SK-N-SH (cell line): ENCODE measurements at regions not wholly inside any gene's neighbourhood (a gene's known extent, or its start where the extent isn't known, plus 50 kb on each side); places are given as distances from the start of the nearest gene placed in this dataset.
"Not testable (repeated sequence)": the region's sequence is repeated elsewhere in the genome, so short reads cannot be mapped to it uniquely, and the experiment has no call there.

Experiments
- CTCF ChIA-PET: fragments of 300-600, 350-600 bp; formaldehyde crosslinking; extraction: SDS; loops from one replicate; lab custom pipeline; 2021; lab: Yijun Ruan, JAX
- POLR2A ChIA-PET: fragments of 350-600 bp; sonication (Branson Sonifier 250); formaldehyde crosslinking; extraction: SDS; loops from one replicate; lab custom pipeline; 2020; ENCODE audit warnings: antibody characterized with exemption, inconsistent platforms; lab: Yijun Ruan, JAX
- DNase-seq: peaks from one replicate; pipeline ENCODE4 v3.0.0; 2012
- H2AFZ ChIP-seq: fragments of 200-600 bp; sonication (generic); 2 replicates; pipeline ENCODE4 v1.8.1; 2016; ENCODE audit warnings: antibody characterized with exemption, mild to moderate bottlenecking, low read depth
- H3F3A ChIP-seq: fragments of 200-600 bp; sonication (generic); replicated peaks from 2 replicates; pipeline ENCODE3; 2016; ENCODE audit warnings: antibody characterized with exemption, mild to moderate bottlenecking; ENCODE audit not compliant: insufficient read depth
- H3K27ac ChIP-seq, 2 experiments: fragments of 200-500 bp in 1 of 2; fragments of 200-600 bp in 1 of 2; sonication (Bioruptor generic) in 1 of 2; sonication (generic), shearing (Covaris generic) in 1 of 2; 2 replicates each; pipeline versions ENCODE4 v1.5.1 to v1.6.1; 2014 to 2016; ENCODE audit warnings: low read depth in 2 of 2, inconsistent platforms in 1 of 2, low read length in 1 of 2, mild to moderate bottlenecking in 1 of 2, mixed read lengths in 1 of 2
- H3K27me3 ChIP-seq: fragments of 200-600 bp; sonication (generic), shearing (Covaris generic); 2 replicates; pipeline ENCODE4 v1.6.1; 2016; ENCODE audit warnings: mixed run types; ENCODE audit not compliant: insufficient read depth
- H3K36me3 ChIP-seq, 2 experiments: fragments of 200-500 bp in 1 of 2; fragments of 200-600 bp in 1 of 2; sonication (Bioruptor generic) in 1 of 2; sonication (generic) in 1 of 2; replicated peaks in 1 of 2; 2 replicates each; pipeline versions ENCODE3 to v1.5.1; 2014 to 2016; ENCODE audit warnings: low read length in 1 of 2, mild to moderate bottlenecking in 1 of 2; ENCODE audit not compliant: insufficient read depth in 2 of 2, control insufficient read depth in 1 of 2
- H3K4me1 ChIP-seq, 2 experiments: fragments of 200-500 bp in 1 of 2; fragments of 200-600 bp in 1 of 2; sonication (Bioruptor generic) in 1 of 2; sonication (generic), shearing (Covaris generic) in 1 of 2; 2 replicates each; pipeline versions ENCODE4 v1.5.1 to v1.6.1; 2014 to 2016; ENCODE audit warnings: low read depth in 1 of 2, low read length in 1 of 2, mixed run types in 1 of 2; ENCODE audit not compliant: insufficient read depth in 2 of 2, control insufficient read depth in 1 of 2
- H3K4me2 ChIP-seq: fragments of 200-600 bp; sonication (generic), shearing (Covaris generic); 2 replicates; pipeline ENCODE4 v1.6.1; 2017; ENCODE audit warnings: mixed run types
- H3K4me3 ChIP-seq, 2 experiments: fragments of 200-500 bp in 1 of 2; fragments of 200-600 bp in 1 of 2; sonication (Bioruptor generic) in 1 of 2; sonication (generic), shearing (Covaris generic) in 1 of 2; 2 replicates each; pipeline versions ENCODE4 v1.5.1 to v1.8.1; 2014 to 2016; ENCODE audit warnings: low read depth in 2 of 2, inconsistent platforms in 1 of 2, low read length in 1 of 2, mild to moderate bottlenecking in 1 of 2, mixed read lengths in 1 of 2, moderate library complexity in 1 of 2
- H3K79me2 ChIP-seq: fragments of 200-600 bp; sonication (generic); 2 replicates; pipeline ENCODE4 v1.8.1; 2017; ENCODE audit warnings: mild to moderate bottlenecking; ENCODE audit not compliant: insufficient read depth
- H3K9ac ChIP-seq: fragments of 200-600 bp; sonication (generic); 2 replicates; pipeline ENCODE4 v1.6.1; 2017; ENCODE audit warnings: mixed run types
- H3K9me2 ChIP-seq: fragments of 200-600 bp; sonication (generic); 2 replicates; pipeline ENCODE4 v1.6.1; 2017; ENCODE audit warnings: mixed run types
- H3K9me3 ChIP-seq: fragments of 200-600 bp; sonication (generic); 2 replicates; pipeline ENCODE4 v1.6.1; 2017; ENCODE audit warnings: mixed run types, mild to moderate bottlenecking, moderate library complexity
- H4K20me1 ChIP-seq: fragments of 200-600 bp; sonication (generic); 2 replicates; pipeline ENCODE4 v1.6.1; 2017; ENCODE audit warnings: mild to moderate bottlenecking, mixed run types; ENCODE audit not compliant: insufficient read depth
- GABPA ChIP-seq: IDR thresholded peaks from 2 replicates; pipeline ENCODE4 v1.4.0; 2012; ENCODE audit warnings: low read depth, mild to moderate bottlenecking
- GATA2 ChIP-seq: sonication (generic); formaldehyde crosslinking; IDR thresholded peaks from 2 replicates; pipeline ENCODE4 v1.5.0; 2020; ENCODE audit warnings: mild to moderate bottlenecking, missing genetic modification reagents
- MEF2A ChIP-seq: IDR thresholded peaks from 2 replicates; pipeline ENCODE4 v1.4.0; 2012; ENCODE audit warnings: low read depth, borderline replicate concordance
- NFIC ChIP-seq: IDR thresholded peaks from 2 replicates; pipeline ENCODE4 v1.4.0; 2012; ENCODE audit warnings: borderline replicate concordance
- NRF1 ChIP-seq: IDR thresholded peaks from 2 replicates; pipeline ENCODE4 v1.6.1; 2012; ENCODE audit warnings: low read depth, mild to moderate bottlenecking, low read length
- POLR2AphosphoS5 ChIP-seq: IDR thresholded peaks from 2 replicates; pipeline ENCODE4 v1.6.1; 2012; ENCODE audit warnings: low read depth, low read length
- RAD21 ChIP-seq: IDR thresholded peaks from 2 replicates; pipeline ENCODE4 v1.6.1; 2012; ENCODE audit warnings: mild to moderate bottlenecking, low read length
- RCOR1 ChIP-seq: fragments of 150-350 bp; IDR thresholded peaks from 2 replicates; pipeline ENCODE4 v1.6.1; 2017; ENCODE audit warnings: antibody characterized with exemption, low read length
- SIN3A ChIP-seq: IDR thresholded peaks from 2 replicates; pipeline ENCODE4 v1.6.1; 2012; ENCODE audit warnings: low read depth, mild to moderate bottlenecking, low read length, moderate library complexity, borderline replicate concordance
- TCF12 ChIP-seq: IDR thresholded peaks from 2 replicates; pipeline ENCODE4 v1.4.0; 2012
- WGBS: methylation state at CpG from one replicate; pipeline ENCODE4 v1.1.6; 2017; ENCODE audit warnings: low lambda C conversion rate; 5-methylcytosine and 5-hydroxymethylcytosine counted together
- TF ChIP-seq, protein P1 (sequence below): IDR thresholded peaks from 2 replicates; pipeline ENCODE4 v1.4.0; 2012; ENCODE audit warnings: low read depth, borderline replicate concordance
- TF ChIP-seq, protein P2 (sequence below): fragments of 150-350 bp; IDR thresholded peaks from 2 replicates; pipeline ENCODE4 v1.6.1; 2017; ENCODE audit warnings: antibody characterized with exemption, low read length, low read depth, borderline replicate concordance
- TF ChIP-seq, protein P3 (sequence below): IDR thresholded peaks from 2 replicates; pipeline ENCODE4 v1.6.1; 2012; ENCODE audit warnings: mild to moderate bottlenecking, low read depth, low read length, moderate library complexity

DNA sequence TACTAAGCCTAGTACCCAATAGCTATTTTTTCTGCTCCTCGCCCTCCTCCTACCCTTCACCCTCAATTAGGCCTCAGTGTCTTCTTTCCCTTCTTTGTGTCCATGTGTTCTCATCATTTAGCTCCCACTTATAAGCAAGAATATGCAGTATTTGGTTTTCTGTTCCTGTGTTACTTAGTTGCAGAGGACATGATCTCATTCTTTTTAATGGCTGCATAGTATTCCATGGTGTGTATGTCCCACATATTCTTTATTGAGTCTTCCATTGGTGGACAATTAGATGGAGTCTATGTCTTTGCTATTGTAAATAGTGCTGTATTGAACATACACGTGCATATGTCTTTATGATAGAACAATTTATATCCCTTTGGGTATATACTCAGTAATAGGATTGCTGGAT is 106.9 kb upstream of the NR5A2 start:
- Histone ChIP-seq H2AFZ (no peak overlapping the region), H3K27ac (no peak overlapping the region), H4K20me1 (no peaks in the 10 kb centered on the region), H3K36me3 (no peaks in the 10 kb centered on the region), H3K9me3 (no peaks in the 10 kb centered on the region), H3K4me3 (no peak overlapping the region), H3K79me2 (no peaks in the 10 kb centered on the region), H3F3A (no peaks in the 10 kb centered on the region), H3K4me2 (no peak overlapping the region), H3K9ac (no peak overlapping the region), H3K4me1 (no peaks in the 10 kb centered on the region), H3K9me2 (no peaks in the 10 kb centered on the region), H3K27me3 (no peaks in the 10 kb centered on the region)
- TF ChIP-seq MEF2A, result no peak
- no peak for TF ChIP-seq POLR2AphosphoS5
- TF ChIP-seq RCOR1, result no peak
- TF ChIP-seq RAD21, result no peak
- TF ChIP-seq, protein P1, sequence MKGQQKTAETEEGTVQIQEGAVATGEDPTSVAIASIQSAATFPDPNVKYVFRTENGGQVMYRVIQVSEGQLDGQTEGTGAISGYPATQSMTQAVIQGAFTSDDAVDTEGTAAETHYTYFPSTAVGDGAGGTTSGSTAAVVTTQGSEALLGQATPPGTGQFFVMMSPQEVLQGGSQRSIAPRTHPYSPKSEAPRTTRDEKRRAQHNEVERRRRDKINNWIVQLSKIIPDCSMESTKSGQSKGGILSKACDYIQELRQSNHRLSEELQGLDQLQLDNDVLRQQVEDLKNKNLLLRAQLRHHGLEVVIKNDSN, result no peak
- no peak for TF ChIP-seq TCF12
- no peak for TF ChIP-seq NFIC
- TF ChIP-seq, protein P2, sequence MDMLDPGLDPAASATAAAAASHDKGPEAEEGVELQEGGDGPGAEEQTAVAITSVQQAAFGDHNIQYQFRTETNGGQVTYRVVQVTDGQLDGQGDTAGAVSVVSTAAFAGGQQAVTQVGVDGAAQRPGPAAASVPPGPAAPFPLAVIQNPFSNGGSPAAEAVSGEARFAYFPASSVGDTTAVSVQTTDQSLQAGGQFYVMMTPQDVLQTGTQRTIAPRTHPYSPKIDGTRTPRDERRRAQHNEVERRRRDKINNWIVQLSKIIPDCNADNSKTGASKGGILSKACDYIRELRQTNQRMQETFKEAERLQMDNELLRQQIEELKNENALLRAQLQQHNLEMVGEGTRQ, result no peak
- 40% methylated on average over 2 of the region's 2 CpGs for WGBS
- ChIA-PET CTCF (no interaction called here), POLR2A (no interaction called here)
- no peak for DNase-seq

DNA sequence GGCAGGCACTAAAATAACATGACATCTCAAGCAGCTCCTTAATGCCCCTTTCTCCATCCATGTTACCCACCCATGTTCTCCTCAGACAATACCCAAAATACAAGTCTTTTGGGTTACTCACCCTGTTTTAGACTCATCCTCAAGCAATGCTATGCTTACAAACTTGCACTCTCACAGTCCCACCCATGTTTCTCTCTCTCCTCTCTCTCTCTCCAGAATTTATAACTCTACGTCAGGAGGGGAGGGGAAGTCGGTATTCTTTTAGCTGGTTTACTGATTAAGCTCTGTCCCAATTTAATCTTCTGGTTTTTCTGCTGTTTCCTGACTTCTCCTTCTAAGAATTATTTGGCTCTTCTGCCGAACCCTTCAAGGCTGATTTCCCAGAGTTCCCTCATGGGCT is 98.0 kb upstream of the NR5A2 start:
- 42% methylated on average over 3 of the region's 3 CpGs for WGBS
- CTCF ChIA-PET, result no interaction called here

DNA sequence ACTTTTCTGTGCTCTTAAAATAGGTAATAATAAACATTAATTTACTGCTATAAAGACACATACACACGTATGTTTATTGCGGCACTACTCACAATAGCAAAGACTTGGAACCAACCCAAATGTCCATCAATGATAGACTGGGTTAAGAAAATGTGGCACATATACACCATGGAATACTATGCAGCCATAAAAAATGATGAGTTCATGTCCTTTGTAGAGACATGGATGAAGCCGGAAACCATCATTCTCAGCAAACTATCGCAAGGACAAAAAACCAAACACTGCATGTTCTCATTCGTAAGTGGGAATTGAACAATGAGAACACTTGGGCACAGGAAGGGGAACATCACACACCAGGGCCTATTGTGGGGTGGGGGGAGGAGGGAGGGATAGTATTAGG is 97.4 kb upstream of the NR5A2 start:
- H3K27me3 ChIP-seq, CTCF ChIA-PET, H3K4me3 ChIP-seq, H3K9me3 ChIP-seq, DNase-seq, H3K9me2 ChIP-seq, POLR2A ChIA-PET, H3K4me2 ChIP-seq, H3F3A ChIP-seq, H3K4me1 ChIP-seq, H3K27ac ChIP-seq, H2AFZ ChIP-seq, H4K20me1 ChIP-seq, H3K36me3 ChIP-seq, H3K79me2 ChIP-seq, H3K9ac ChIP-seq: not testable (repeated sequence)
- 87% methylated on average over 5 of the region's 5 CpGs for WGBS

More for the DNA sequence above, 98.0 kb upstream of the NR5A2 start:
- H3K27ac ChIP-seq, result no peak overlapping the region
- TF ChIP-seq NRF1, result no peak
- TF ChIP-seq, protein P3, sequence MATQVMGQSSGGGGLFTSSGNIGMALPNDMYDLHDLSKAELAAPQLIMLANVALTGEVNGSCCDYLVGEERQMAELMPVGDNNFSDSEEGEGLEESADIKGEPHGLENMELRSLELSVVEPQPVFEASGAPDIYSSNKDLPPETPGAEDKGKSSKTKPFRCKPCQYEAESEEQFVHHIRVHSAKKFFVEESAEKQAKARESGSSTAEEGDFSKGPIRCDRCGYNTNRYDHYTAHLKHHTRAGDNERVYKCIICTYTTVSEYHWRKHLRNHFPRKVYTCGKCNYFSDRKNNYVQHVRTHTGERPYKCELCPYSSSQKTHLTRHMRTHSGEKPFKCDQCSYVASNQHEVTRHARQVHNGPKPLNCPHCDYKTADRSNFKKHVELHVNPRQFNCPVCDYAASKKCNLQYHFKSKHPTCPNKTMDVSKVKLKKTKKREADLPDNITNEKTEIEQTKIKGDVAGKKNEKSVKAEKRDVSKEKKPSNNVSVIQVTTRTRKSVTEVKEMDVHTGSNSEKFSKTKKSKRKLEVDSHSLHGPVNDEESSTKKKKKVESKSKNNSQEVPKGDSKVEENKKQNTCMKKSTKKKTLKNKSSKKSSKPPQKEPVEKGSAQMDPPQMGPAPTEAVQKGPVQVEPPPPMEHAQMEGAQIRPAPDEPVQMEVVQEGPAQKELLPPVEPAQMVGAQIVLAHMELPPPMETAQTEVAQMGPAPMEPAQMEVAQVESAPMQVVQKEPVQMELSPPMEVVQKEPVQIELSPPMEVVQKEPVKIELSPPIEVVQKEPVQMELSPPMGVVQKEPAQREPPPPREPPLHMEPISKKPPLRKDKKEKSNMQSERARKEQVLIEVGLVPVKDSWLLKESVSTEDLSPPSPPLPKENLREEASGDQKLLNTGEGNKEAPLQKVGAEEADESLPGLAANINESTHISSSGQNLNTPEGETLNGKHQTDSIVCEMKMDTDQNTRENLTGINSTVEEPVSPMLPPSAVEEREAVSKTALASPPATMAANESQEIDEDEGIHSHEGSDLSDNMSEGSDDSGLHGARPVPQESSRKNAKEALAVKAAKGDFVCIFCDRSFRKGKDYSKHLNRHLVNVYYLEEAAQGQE, result no peak
- no peak for TF ChIP-seq GATA2
- TF ChIP-seq RCOR1, result no peak
- TF ChIP-seq SIN3A, result no peak
- TF ChIP-seq GABPA, result no peak
- TF ChIP-seq, protein P1, result no peak
- TF ChIP-seq, all 33 proteins: peak for 0
- DNase-seq, result no peak
- no peaks in the 10 kb centered on the region for H4K20me1 ChIP-seq
- H3K9me3 ChIP-seq, result no peaks in the 10 kb centered on the region
- H3K9me2 ChIP-seq, result no peaks in the 10 kb centered on the region
- no peaks in the 10 kb centered on the region for H3K27me3 ChIP-seq
- H3F3A ChIP-seq, result no peaks in the 10 kb centered on the region
- no peaks in the 10 kb centered on the region for H3K79me2 ChIP-seq
- H3K4me2 ChIP-seq, result no peak overlapping the region
- H3K36me3 ChIP-seq, result no peaks in the 10 kb centered on the region
- H2AFZ ChIP-seq, result no peak overlapping the region
- POLR2A ChIA-PET, result no interaction called here
- H3K4me3 ChIP-seq, result no peak overlapping the region
- no peaks in the 10 kb centered on the region for H3K4me1 ChIP-seq
- no peak overlapping the region for H3K9ac ChIP-seq
